ENCODE measurements at regions not wholly inside any gene's neighbourhood (a gene's known extent, or its start where the extent isn't known, plus 50 kb on each side); places are given as distances from the start of the nearest gene placed in this dataset.
"Not testable (repeated sequence)": the region's sequence is repeated elsewhere in the genome, so short reads cannot be mapped to it uniquely, and the experiment has no call there.

GRCh38 chr5:154618696-154619095, 136.5 kb upstream of the LARP1 start:
- no peak for FAIRE-seq

GRCh38 chr5:154614595-154614994, 136.6 kb upstream of the HAND1 start:
- FAIRE-seq, result no peak

GRCh38 chr5:154614125-154614524, 136.1 kb upstream of the HAND1 start:
- no peak for FAIRE-seq

- no peak for FAIRE-seq
Measured at GRCh38 chr5:154612666-154613065, 134.6 kb upstream of the HAND1 start.

GRCh38 chr5:154611341-154611767, 133.3 kb upstream of the HAND1 start:
- FAIRE-seq, result no peak

- no peak for FAIRE-seq
Measured at GRCh38 chr5:154610321-154611154, 132.5 kb upstream of the HAND1 start.

GRCh38 chr5:154609251-154609650, 131.2 kb upstream of the HAND1 start:
- no peak for FAIRE-seq

GRCh38 chr5:154608531-154609011, 130.5 kb upstream of the HAND1 start:
- no peak for FAIRE-seq

- FAIRE-seq, result no peak
Measured at GRCh38 chr5:154607746-154608145, 129.7 kb upstream of the HAND1 start.

- no peak for FAIRE-seq
Measured at GRCh38 chr5:154606246-154606645, 128.2 kb upstream of the HAND1 start.

- no peak for FAIRE-seq
Measured at GRCh38 chr5:154603953-154604679, 126.1 kb upstream of the HAND1 start.

- FAIRE-seq, result no peak
Measured at GRCh38 chr5:154603485-154603884, 125.5 kb upstream of the HAND1 start.

GRCh38 chr5:154603011-154603410, 125.0 kb upstream of the HAND1 start:
- no peak for FAIRE-seq

GRCh38 chr5:154601014-154601413, 123.0 kb upstream of the HAND1 start:
- FAIRE-seq, result no peak

GRCh38 chr5:154598021-154598420, 120.0 kb upstream of the HAND1 start:
- FAIRE-seq, result no peak

- FAIRE-seq, result not testable (repeated sequence)
Measured at GRCh38 chr5:154596844-154597243, 118.8 kb upstream of the HAND1 start.

GRCh38 chr5:154595662-154596061, 117.6 kb upstream of the HAND1 start:
- no peak for FAIRE-seq

GRCh38 chr5:154593796-154594195, 115.8 kb upstream of the HAND1 start:
- FAIRE-seq, result no peak

- no peak for FAIRE-seq
Measured at GRCh38 chr5:154593071-154593470, 115.0 kb upstream of the HAND1 start.

- FAIRE-seq, result no peak
Measured at GRCh38 chr5:154590093-154590724, 112.2 kb upstream of the HAND1 start.

- no peak for FAIRE-seq
Measured at GRCh38 chr5:154589511-154589910, 111.5 kb upstream of the HAND1 start.

- FAIRE-seq, result not testable (repeated sequence)
Measured at GRCh38 chr5:154588833-154589425, 110.9 kb upstream of the HAND1 start.

All from islet of Langerhans (tissue), 1 donor.